ENCODE measurements at regions not wholly inside any gene's neighbourhood (a gene's known extent, or its start where the extent isn't known, plus 50 kb on each side); places are given as distances from the start of the nearest gene placed in this dataset.
"Not testable (repeated sequence)": the region's sequence is repeated elsewhere in the genome, so short reads cannot be mapped to it uniquely, and the experiment has no call there.

GRCh38 chr14:31911160-31911559, 165.9 kb upstream of the ARHGAP5 start:
- H3K27me3 ChIP-seq (ENCODE audit: control insufficient read depth, insufficient read depth, low read length) = no peaks in the 10 kb centered on the region
- H3K4me3 ChIP-seq (ENCODE audit: low read depth, low read length) = no peak overlapping the region
- no peaks in the 10 kb centered on the region for H3K36me3 ChIP-seq (ENCODE audit: control insufficient read depth, insufficient read depth, low read length)
- TF ChIP-seq CTCF (IDR thresholded peaks at IDR 0.05) = no peak
- no peak overlapping the region for H3K4me2 ChIP-seq (ENCODE audit: low read length)
- no peak overlapping the region for H2AFZ ChIP-seq
- H3K9ac ChIP-seq = no peak overlapping the region
- no peak overlapping the region for H3K27ac ChIP-seq
- no peaks in the 10 kb centered on the region for H3K9me3 ChIP-seq (ENCODE audit: control insufficient read depth, low read length)
- no peaks in the 10 kb centered on the region for H3K79me2 ChIP-seq
- no peaks in the 10 kb centered on the region for H3K4me1 ChIP-seq

- no peak overlapping the region for H3K4me2 ChIP-seq (ENCODE audit: low read length)
- H2AFZ ChIP-seq = no peak overlapping the region
- no peak overlapping the region for H3K9ac ChIP-seq
- TF ChIP-seq CTCF (IDR thresholded peaks at IDR 0.05) = no peak
- H3K36me3 ChIP-seq (ENCODE audit: control insufficient read depth, insufficient read depth, low read length) = no peaks in the 10 kb centered on the region
- no peaks in the 10 kb centered on the region for H3K4me1 ChIP-seq
- no peaks in the 10 kb centered on the region for H3K9me3 ChIP-seq (ENCODE audit: control insufficient read depth, low read length)
- H3K27me3 ChIP-seq (ENCODE audit: control insufficient read depth, insufficient read depth, low read length) = no peaks in the 10 kb centered on the region
- H3K79me2 ChIP-seq = no peaks in the 10 kb centered on the region
- H3K27ac ChIP-seq = no peak overlapping the region
- H3K4me3 ChIP-seq (ENCODE audit: low read depth, low read length) = no peak overlapping the region
Measured at GRCh38 chr14:31913370-31913769, 163.7 kb upstream of the ARHGAP5 start.

- H3K9me3 ChIP-seq (ENCODE audit: control insufficient read depth, low read length); H3K27ac ChIP-seq; H3K4me3 ChIP-seq (ENCODE audit: low read depth, low read length); H3K4me2 ChIP-seq (ENCODE audit: low read length); H3K79me2 ChIP-seq; H2AFZ ChIP-seq; H3K27me3 ChIP-seq (ENCODE audit: control insufficient read depth, insufficient read depth, low read length); H3K4me1 ChIP-seq; H3K9ac ChIP-seq; H3K36me3 ChIP-seq (ENCODE audit: control insufficient read depth, insufficient read depth, low read length): not testable (repeated sequence)
Measured at GRCh38 chr14:31918289-31918688, 158.8 kb upstream of the ARHGAP5 start.

GRCh38 chr14:31920001-31920400, 157.1 kb upstream of the ARHGAP5 start:
- TF ChIP-seq CTCF (IDR thresholded peaks at IDR 0.05) = no peak
- H3K4me2 ChIP-seq (ENCODE audit: low read length) = no peak overlapping the region
- no peaks in the 10 kb centered on the region for H3K9me3 ChIP-seq (ENCODE audit: control insufficient read depth, low read length)
- no peaks in the 10 kb centered on the region for H3K79me2 ChIP-seq
- H3K4me3 ChIP-seq (ENCODE audit: low read depth, low read length) = no peak overlapping the region
- H2AFZ ChIP-seq = no peak overlapping the region
- no peaks in the 10 kb centered on the region for H3K36me3 ChIP-seq (ENCODE audit: control insufficient read depth, insufficient read depth, low read length)
- H3K9ac ChIP-seq = no peak overlapping the region
- H3K27me3 ChIP-seq (ENCODE audit: control insufficient read depth, insufficient read depth, low read length) = no peaks in the 10 kb centered on the region
- no peak overlapping the region for H3K27ac ChIP-seq
- no peaks in the 10 kb centered on the region for H3K4me1 ChIP-seq

- Histone ChIP-seq H3K79me2 (no peaks in the 10 kb centered on the region), H3K27me3 (ENCODE audit: control insufficient read depth, insufficient read depth, low read length) (no peaks in the 10 kb centered on the region), H3K4me3 (ENCODE audit: low read depth, low read length) (no peak overlapping the region), H3K4me2 (ENCODE audit: low read length) (no peak overlapping the region), H3K4me1 (no peaks in the 10 kb centered on the region), H3K9me3 (ENCODE audit: control insufficient read depth, low read length) (no peaks in the 10 kb centered on the region), H3K36me3 (ENCODE audit: control insufficient read depth, insufficient read depth, low read length) (no peaks in the 10 kb centered on the region), H3K9ac (no peak overlapping the region), H2AFZ (no peak overlapping the region), H3K27ac (no peak overlapping the region)
- TF ChIP-seq CTCF (IDR thresholded peaks at IDR 0.05) = no peak
Measured at GRCh38 chr14:31920989-31921650, 156.0 kb upstream of the ARHGAP5 start.

Data from parathyroid adenoma (tissue), 2 donors.